Stimulated activated CD4-positive, alpha-beta T cell treated with anti-CD3 and anti-CD28 coated beads, Interleukin-15, amount 100 ng/mL, for 24 hours (primary cell): ENCODE measurements at regions not wholly inside any gene's neighbourhood (a gene's known extent, or its start where the extent isn't known, plus 50 kb on each side); places are given as distances from the start of the nearest gene placed in this dataset.
"Not testable (repeated sequence)": the region's sequence is repeated elsewhere in the genome, so short reads cannot be mapped to it uniquely, and the experiment has no call there.

Experiments used
- DNase-seq: peaks from one replicate; pipeline ENCODE4 v3.0.0-alpha.2; 2020

DNA sequence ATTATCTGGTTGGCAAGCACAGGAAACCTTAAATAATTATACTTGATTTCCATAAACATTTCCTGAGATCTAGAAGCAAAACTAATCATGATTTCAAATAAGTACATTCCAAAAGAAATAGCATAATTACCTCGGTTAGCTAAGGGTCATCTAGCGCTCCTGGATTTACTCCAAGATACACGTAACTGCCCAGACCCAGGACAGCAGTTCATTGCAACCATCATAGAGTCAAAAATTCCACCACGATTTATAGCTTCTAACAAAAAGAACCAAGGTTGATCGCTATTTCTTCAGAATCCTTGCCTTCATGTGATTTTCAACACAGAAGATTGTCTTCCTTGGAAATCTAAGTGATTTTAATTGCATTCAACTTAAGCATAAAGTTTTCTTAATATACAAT, 1235.5 kb upstream of the TENM3 start:
- no peak for DNase-seq

DNA sequence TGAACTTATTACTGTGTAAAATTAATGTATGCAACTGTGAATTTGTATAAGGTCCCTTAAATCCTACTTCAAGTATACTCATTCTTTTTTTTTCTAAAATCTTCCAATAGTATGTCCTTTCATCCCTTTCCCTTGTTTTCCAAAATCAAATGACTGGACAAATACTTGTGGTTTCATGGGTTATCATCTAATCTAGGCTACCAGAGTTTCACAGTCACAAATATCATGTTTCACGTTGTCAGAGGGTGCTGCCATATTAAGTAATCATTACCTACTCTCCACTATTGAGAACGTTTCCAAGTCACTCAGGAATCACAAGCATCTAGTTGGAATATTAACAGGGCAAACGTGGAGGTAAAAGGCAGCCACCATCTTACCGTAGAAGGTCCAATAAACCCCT, 1235.0 kb upstream of the TENM3 start:
- no peak for DNase-seq

DNA sequence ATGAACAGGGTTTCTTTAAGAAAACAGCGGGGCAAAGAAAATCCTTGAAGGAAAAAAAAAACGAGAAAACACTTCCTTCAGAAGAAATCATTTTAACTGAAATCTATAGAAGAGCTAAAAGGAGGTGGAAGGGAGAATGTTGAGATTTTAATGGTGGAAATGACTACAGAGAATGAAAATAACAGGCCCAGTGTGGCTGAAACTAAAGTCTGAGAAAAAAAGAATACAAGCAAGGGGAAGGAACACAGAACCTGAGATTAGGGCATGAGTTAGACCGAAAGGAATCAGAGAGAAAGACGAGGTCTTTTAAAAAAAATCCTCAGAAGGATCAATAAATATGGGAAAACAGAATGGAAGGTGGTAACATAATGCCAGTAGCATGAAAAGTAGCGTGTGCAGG, 1230.0 kb upstream of the TENM3 start:
- no peak for DNase-seq

DNA sequence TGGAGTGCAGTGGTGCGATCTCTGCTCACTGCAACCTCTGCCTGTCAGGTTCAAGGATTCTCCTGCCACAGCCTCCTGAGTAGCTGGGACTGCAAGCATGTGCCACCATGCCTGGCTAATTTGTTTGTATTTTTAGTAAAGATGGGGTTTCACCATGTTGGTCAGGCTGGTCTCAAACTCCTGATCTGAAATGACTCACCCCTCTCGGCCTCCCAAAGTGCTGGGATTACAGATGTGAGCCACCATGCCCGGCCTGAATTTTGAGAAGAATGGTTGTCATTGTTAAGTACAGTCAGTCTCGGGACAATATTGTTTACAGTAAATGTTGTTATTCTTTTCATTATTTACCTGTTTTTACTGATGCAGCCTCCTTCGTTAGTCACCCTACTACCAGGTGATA, 1226.2 kb upstream of the TENM3 start:
- DNase-seq = no peak

DNA sequence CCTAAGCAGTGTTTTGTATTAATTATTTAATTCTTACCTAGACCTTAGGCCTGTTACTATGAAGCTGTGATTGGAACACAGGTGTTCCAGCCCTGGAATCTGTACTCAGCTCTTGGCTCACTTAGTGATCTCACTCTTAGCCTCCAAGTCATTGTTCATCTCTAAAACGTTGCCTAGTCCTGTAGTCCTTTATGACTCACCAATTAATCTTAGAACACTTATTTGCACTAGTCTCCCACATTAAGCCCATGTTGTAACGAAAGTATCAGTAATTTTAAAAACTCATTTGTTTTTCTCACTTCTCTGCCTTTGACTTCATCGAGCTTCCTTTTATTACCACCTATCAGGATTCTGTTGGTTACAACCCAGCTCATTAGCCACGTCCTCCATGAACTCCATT, 1224.7 kb upstream of the TENM3 start:
- no peak for DNase-seq

DNA sequence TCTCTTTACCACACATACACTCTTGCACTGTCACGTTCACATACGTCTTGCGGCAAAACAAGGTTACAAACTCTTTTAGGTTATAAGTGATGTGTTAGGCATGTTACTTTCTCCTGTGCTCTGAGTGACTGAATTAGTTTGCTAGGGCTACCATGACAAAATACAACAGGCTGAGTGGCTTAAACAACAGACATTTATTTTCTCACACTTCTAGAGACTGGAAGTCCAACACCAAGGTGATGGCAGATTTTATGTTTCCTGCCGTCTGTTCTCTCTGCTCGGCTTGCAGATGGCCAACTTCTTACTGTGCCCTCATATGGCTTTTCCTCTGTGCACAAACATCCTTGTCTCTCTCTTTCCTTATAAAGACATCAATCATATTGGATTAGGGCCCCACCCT, 1224.3 kb upstream of the TENM3 start:
- DNase-seq = no peak

DNA sequence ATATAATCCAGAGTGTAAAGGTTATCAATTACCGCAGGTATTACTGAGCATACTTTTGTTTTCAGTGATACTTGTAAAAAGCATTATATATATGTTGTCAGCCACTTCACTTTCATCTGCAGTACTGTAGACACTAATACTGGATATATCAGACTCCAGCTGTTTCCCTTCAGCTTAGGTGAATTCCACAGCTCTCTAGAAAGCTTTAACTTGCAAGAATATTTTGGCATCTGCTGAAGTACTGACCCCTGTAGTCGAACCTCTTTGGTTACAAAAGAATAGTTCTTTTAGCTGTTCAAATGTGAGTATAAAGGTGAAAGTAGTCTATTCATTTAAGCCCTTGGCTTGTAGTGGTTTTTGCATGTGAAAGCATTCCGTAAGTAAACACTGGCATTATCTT, 1222.7 kb upstream of the TENM3 start:
- no peak for DNase-seq

DNA sequence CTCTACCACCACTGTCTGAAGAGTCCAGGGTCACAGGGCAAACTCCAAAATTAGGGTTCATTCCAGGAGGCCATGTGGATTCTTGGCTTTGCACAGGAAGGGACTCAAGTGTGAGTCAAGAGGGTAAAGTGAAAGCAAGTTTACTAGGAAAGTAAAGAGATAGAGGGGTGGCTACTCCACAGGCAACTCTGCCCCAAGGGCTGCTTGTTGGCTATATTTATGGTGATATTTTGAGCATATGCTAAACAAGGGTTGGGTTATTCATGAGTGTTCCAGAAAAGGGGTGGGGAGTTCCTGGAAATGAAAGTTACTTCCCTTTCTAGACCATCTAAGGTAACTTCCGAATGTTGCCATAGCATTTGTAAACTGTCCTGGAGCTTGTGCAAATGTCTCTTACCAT, 1222.0 kb upstream of the TENM3 start:
- DNase-seq = no peak

DNA sequence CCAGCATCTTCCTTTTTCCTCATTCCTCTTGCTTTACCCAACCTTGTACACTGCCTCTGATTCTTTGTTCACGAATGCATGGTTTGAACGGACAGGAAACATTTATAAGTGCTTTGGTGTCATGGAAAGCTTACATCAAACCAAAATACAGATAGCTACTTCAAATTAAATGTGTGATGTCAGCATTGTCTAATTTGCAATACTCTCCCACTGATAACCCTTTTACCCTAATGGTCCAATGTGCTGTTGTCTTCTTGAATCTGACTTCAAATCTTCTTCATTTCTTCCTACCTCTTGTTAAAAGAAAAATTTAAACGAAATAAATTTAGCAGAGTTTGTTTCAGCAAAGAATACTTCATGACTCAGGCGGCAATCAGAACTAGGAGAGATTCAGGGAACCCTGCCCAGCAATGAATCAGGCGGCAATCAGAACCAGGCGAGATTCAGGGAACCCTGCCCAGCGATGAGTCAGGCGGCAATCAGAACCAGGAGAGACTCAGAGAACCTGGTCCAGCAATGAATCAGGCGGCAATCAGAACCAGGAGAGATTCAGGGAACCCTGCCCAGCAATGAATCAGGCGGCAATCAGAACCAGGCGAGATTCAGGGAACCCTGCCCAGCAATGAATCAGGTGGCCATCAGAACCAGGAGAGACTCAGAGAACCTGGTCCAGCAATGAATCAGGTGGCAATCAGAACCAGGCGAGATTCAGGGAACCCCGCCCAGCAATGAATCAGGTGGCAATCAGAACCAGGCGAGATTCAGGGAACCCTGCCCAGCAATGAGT, 1212.9 kb upstream of the TENM3 start:
- not testable (repeated sequence) for DNase-seq

DNA sequence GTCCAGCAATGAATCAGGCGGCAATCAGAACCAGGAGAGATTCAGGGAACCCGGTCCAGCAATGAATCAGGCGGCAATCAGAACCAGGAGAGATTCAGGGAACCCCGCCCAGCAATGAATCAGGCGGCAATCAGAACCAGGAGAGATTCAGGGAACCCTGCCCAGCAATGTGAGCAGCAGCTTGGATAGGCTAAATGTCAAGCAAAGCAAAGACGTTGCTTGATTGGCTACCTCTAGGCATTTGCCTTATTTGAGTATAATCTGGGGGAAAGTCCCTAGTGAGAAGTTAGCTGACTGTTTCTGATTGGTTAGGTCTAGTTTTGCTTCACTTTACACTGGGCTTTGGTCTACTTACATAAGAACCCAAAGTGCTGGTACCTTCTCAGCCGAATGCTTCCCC, 1212.2 kb upstream of the TENM3 start:
- no peak for DNase-seq

DNA sequence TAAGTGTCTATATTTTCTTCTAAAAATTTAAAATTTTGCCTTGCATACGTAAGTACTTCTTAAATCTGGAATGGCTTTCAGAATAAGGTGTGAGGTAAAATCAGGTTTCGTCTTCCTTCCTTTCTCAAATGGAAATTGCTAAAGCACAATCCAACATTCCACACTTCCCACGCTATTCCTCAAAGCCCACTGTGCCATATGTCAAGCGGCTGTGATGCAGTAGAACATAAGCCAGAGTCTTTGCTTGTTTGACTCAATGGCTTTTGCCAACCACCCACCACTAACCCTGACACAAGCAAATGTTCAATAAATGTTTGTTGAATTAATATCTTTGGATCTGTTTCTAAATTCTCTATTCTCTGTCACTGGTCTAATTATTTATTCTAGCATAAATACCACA, 1199.7 kb upstream of the TENM3 start:
- no peak for DNase-seq

DNA sequence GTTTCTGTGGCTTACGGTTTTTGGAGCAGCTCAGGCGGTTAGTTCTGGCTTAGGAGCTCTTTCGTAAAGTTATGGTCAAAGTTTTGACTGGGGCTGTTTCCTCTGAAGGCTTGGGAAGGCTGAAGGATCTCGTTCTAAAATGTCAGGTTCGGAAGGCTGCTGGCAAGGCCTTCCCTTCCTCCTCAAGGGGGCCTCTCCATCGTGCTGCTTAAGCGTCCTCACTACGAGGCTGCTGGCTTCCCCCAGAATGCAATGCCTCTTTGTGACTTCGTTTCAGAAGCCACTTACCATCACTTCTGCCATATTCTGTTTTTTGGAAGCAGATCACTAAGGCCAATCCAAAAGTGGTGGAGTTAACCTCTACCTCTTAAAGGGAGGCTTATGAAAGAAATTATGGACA, 1196.4 kb upstream of the TENM3 start:
- DNase-seq = no peak

DNA sequence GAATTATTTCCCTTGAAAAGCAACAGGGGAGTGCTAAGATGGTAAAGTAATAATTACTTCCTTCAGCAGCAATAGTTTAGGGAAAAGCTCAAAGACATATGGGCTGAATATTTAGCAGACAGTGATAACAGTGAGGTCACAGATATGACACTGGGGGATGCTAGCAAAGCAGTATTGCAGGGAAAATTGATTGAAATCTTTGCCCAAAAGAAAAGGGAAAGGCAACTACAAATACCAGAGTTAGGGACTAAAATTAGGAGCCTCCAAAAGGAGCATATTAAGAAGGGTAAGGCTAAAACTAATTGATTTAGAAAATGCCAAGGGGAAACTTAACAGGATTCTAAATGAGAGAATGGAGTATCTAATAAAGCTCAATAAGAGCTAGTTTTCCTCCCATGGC, 1191.3 kb upstream of the TENM3 start:
- no peak for DNase-seq

DNA sequence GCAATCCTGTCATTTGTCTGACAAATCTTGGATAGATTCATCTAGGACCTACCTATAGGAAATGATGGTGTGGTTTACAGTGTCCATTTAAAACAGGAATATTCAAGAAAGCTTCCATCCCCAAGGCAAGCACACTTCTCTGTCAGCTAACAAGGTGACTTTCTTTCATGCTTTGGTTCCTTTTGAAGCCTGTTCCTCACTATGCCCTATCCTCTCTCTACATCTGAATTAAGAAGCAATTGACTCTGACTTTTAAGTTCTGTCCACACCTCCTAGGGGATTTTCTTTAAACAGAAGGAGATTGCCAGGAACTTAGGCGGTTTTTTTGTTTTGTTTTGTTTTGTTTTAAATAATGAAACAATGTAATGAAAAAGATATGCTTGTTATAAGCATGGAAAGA, 1181.4 kb upstream of the TENM3 start:
- no peak for DNase-seq

DNA sequence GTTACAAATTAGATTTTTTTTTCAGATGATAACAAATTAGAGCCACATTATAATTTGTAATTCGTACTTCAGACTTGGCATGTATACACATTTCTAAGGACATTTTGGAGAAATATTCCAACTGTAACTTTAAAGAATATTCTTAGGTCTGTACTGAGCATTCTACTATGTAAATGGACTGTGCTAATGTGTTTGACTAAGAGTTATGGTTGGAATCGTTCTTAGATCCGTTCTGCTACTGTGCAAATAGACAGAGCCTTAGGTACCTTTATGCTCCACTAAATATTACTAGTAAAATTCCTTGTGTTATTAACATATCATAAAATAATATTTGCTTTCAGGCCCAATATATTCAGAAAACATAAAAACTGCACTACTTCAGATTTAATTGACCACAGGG, 1180.0 kb upstream of the TENM3 start:
- DNase-seq = no peak

DNA sequence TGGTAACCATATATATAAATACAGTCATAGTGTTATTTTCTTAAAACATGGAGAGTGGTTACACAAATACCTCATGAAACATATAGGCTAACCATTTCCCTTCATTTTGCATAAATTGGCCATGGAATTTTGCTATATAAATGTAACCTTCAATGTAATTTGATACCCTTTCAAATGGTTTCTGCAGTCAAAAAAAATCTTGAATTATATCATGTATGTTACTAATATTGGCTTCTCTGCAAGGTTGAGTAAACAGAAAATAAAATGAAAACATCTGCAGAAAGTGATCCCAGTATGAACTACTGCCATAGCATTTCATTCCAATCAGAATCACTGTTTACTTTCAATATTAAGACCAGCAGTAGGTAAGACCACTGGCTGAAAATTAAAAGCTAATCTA, 1165.9 kb upstream of the TENM3 start:
- no peak for DNase-seq

DNA sequence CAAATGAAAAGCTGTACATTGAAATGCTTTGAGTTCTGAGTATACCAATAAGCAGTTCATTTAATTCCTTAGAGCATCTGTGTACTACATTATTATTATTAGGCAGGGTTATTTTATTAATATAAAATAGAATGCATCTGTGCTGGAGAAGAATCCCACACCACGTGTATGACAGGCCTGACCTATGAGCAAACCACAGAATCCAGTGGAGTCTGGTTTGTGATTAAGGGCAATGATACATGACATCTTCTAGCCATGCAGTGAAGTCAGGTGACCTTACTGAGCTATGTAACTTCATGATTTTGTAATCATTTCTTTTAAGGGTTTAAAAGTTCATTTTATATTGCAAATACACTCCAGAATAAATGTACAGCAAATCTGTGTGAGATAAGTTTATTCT, 1165.0 kb upstream of the TENM3 start:
- no peak for DNase-seq

DNA sequence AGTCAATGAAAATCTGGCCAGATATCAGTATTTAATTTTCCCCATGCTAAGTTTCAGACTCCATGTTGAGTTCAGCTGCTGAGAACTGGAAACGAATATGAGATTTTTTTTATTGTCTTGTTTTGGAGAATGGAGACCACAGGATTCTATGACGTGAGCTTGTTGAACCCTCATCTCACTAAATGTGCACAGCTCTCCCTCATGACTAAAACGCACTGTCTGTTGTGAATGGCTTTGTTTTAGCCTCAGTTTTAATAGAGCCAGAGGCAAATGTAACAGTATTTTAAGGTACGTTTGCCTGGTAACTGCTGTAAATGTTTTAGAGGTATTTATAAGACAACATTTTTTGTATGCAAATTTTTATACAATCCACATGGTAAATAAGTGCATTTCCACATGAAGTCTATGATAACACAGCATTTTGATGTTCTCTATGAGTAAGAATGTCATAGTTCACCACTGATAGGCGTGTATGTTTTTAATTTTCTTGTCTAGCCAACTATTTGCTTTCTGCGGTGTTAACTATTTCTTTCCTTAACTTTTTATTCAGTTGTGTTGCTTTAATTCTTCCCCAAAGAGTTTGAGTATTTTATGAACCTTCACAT, 1159.3 kb upstream of the TENM3 start:
- DNase-seq = no peak

DNA sequence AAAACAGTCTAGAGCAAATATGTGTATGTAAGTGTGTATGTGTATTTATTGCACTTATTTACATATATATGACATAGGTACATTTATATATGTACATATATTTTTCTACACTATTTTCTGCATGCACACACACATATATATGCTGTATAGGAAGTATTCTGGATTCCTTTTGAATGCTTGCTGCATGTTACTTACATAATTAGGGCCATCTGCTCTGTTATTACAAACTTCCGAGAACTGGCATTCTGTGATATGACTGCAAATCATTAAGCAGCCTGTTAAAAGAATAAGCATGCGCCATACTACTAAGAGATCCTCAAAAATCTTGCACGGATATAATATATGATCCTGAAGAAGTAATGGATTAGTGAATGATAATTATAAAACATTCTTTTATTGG, 1157.6 kb upstream of the TENM3 start:
- no peak for DNase-seq

DNA sequence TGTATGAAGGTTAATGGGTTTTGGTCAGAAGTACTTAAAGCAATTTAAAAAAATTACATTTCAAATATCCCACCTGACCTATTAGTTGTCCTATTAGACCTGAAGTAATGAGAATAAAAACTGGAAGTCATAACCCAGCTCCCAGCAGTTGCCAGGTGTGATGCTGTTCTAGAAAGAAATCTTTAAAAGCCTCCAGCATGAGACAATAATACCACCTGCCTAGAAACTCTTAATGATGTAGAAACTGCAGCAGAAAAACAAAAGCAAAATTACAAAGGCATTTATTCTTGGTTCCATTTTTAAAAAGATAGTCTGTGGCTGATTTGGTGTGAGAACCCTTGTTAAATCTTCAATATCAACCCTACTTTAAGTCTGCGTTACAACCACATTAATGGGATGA, 1137.7 kb upstream of the TENM3 start:
- no peak for DNase-seq

DNA sequence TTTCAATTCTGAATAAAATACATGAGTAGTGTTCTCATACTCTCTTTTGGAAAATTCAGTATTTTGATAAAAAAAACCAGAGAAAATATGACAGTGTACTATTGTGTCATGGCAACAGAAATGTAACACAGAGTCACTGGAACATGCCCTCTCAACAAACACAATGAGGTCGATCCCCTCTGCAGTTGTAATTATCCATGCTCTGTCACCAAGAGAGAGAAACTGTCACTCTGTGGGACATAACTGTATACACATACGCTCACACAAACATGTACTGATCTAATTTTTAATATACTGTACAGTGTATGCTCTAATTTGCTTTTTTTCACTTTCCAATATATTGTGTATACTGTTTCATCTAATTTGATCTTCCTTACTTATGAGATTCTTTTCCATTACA, 1136.8 kb upstream of the TENM3 start:
- DNase-seq = no peak

DNA sequence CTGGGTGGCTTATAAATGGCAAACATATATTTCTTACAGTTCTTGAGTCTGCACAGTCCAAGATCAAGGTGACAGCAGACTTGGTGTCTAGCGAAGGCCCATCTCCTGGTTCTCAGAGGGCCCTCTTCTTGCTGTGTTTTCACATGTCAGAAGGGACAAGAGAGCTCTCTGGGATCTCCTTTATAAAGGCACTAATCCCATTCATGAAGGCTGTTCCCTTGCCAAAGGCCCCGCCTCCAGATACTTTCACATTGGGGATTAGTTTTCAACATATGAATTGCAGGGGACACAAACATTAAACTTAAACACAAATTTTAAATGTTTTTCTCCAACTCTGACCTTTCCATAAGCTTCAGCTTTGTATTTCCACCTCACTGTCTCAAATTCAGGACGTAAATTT, 1135.0 kb upstream of the TENM3 start:
- no peak for DNase-seq

DNA sequence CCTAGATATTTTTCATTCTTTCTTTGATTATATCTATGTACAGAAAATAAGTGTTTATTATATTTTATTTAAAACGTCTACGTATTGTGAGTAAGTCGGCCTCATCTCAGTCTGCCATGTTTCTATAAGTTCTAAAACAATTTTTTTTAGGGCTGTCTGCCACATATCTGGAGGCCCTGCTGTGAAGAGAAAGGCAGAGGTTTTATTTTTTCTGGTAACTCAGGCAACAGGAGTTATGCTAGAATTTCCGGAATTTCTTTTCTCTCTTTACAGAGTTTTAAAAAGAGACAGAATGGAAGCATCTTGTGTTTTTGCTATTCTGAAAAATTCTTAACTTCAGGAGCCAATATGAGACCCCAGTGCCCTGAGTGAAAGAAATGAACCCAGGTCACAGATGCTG, 1124.0 kb upstream of the TENM3 start:
- DNase-seq = no peak

DNA sequence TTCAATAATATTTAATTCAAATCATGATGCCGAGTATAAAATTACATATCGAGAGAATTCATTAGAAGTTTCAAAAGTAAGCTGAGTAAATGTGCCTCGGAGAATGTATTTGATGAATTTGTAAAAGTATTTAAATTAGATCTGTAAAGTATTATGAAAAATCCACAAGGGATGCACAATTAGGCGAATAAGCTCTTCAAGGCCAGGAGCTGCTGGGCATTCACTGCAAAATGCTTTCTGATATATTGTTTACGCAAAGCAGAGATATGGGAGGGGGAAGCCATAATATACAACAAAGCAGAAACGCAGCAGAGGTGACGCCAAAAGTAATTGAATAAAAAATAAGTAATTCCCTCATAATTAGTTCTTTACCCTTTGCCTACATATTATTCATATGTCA, 1121.5 kb upstream of the TENM3 start:
- DNase-seq = no peak

DNA sequence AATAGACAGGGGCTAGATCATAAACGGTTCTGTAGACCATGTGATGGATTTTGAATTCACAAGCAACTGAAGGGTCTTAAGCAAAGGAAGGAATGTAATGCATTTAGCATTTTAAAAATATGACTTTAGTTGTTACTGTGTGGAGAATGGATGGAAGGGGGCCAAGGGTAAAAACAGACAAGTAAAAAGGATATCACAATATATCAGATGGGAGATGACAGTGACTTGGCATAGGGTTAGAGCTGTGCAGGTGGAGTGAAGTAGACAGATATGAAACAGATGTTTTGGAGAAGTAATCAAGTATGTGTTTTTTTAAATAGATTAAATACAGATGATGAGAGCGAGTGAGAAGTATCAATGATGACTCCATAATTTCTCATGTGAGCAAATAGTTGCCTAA, 1116.0 kb upstream of the TENM3 start:
- DNase-seq = no peak
